PC-3 (cell line): ENCODE measurements at regions not wholly inside any gene's neighbourhood (a gene's known extent, or its start where the extent isn't known, plus 50 kb on each side); places are given as distances from the start of the nearest gene placed in this dataset.

Experiments
- EZH2 ChIP-seq: fragments of 300-600 bp; sonication (generic); IDR thresholded peaks from one replicate; pipeline ENCODE4 v1.6.1; 2017; ENCODE audit warnings: antibody characterized with exemption, mild to moderate bottlenecking, low read length; ENCODE audit not compliant: unreplicated experiment
- EZH2phosphoT487 ChIP-seq: fragments of 300-600 bp; sonication (generic); IDR thresholded peaks from 2 replicates; pipeline ENCODE4 v1.6.1; 2018; ENCODE audit warnings: mild to moderate bottlenecking, antibody characterized with exemption, low read length, borderline replicate concordance
- TF ChIP-seq, protein P1 (sequence below): fragments of 300-600 bp; sonication (generic); conservative IDR thresholded peaks from 2 replicates; pipeline ENCODE4 v1.5.1; 2017; ENCODE audit warnings: antibody characterized with exemption, low read depth, mild to moderate bottlenecking, low read length

DNA sequence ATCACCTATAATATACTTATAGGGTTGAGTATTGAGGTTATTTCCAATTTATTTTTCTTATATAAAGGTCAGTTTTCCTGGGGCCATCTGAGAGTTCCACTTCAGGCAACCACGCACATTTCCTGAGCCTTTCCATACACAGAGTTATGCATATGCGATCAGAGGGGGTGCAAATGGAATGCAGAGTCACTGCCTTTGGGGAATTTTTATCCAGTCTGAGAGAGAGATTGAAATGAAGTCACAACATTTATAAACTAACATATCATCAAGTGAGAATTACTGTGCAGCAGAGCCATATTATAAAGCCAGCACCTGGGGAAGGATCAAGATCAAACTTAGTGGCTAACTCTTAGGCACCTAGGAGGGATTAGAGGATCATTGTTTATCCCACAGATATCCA, 299.9 kb upstream of the PLXNA2 start:
- TF ChIP-seq, protein P1, sequence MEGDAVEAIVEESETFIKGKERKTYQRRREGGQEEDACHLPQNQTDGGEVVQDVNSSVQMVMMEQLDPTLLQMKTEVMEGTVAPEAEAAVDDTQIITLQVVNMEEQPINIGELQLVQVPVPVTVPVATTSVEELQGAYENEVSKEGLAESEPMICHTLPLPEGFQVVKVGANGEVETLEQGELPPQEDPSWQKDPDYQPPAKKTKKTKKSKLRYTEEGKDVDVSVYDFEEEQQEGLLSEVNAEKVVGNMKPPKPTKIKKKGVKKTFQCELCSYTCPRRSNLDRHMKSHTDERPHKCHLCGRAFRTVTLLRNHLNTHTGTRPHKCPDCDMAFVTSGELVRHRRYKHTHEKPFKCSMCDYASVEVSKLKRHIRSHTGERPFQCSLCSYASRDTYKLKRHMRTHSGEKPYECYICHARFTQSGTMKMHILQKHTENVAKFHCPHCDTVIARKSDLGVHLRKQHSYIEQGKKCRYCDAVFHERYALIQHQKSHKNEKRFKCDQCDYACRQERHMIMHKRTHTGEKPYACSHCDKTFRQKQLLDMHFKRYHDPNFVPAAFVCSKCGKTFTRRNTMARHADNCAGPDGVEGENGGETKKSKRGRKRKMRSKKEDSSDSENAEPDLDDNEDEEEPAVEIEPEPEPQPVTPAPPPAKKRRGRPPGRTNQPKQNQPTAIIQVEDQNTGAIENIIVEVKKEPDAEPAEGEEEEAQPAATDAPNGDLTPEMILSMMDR = no peak
- TF ChIP-seq EZH2 (no peak), EZH2phosphoT487 (no peak)
